Activated CD4-positive, alpha-beta T cell treated with anti-CD3 and anti-CD28 coated beads for 48 hours (primary cell): ENCODE measurements at regions not wholly inside any gene's neighbourhood (a gene's known extent, or its start where the extent isn't known, plus 50 kb on each side); places are given as distances from the start of the nearest gene placed in this dataset.
"Not testable (repeated sequence)": the region's sequence is repeated elsewhere in the genome, so short reads cannot be mapped to it uniquely, and the experiment has no call there.

ENCODE experiments used
- DNase-seq: peaks from one replicate; pipeline ENCODE4 v3.0.0-alpha.2; 2020

- no peak for DNase-seq
Measured at GRCh38 chr13:95391785-95392184, 90.5 kb upstream of the ABCC4 start.

- no peak for DNase-seq
Measured at GRCh38 chr13:95392597-95392996, 91.3 kb upstream of the ABCC4 start.

GRCh38 chr13:95403349-95404140, 102.3 kb upstream of the ABCC4 start:
- peak; percentile 5 for DNase-seq

GRCh38 chr13:95404141-95404882, 103.1 kb upstream of the ABCC4 start:
- DNase-seq = peak; percentile 84

- DNase-seq = no peak
Measured at GRCh38 chr13:95406176-95406575, 104.9 kb upstream of the ABCC4 start.

- DNase-seq = no peak
Measured at GRCh38 chr13:95411428-95412040, 110.3 kb upstream of the ABCC4 start.

- DNase-seq = no peak
Measured at GRCh38 chr13:95418946-95419345, 117.7 kb upstream of the ABCC4 start.

- no peak for DNase-seq
Measured at GRCh38 chr13:95420501-95420900, 119.2 kb upstream of the ABCC4 start.

- no peak for DNase-seq
Measured at GRCh38 chr13:95426631-95427030, 125.4 kb upstream of the ABCC4 start.

- DNase-seq = not testable (repeated sequence)
Measured at GRCh38 chr13:95430525-95430924, 122.0 kb upstream of the CLDN10 start.

- DNase-seq = no peak
Measured at GRCh38 chr13:95432141-95432540, 120.4 kb upstream of the CLDN10 start.

GRCh38 chr13:95433537-95433936, 119.0 kb upstream of the CLDN10 start:
- no peak for DNase-seq

GRCh38 chr13:95434111-95434510, 118.4 kb upstream of the CLDN10 start:
- no peak for DNase-seq

GRCh38 chr13:95437561-95437960, 115.0 kb upstream of the CLDN10 start:
- DNase-seq = no peak

GRCh38 chr13:95438297-95438696, 114.2 kb upstream of the CLDN10 start:
- DNase-seq = no peak

- no peak for DNase-seq
Measured at GRCh38 chr13:95440441-95441088, 112.0 kb upstream of the CLDN10 start.

- no peak for DNase-seq
Measured at GRCh38 chr13:95441326-95441725, 111.2 kb upstream of the CLDN10 start.

GRCh38 chr13:95444006-95444730, 108.4 kb upstream of the CLDN10 start:
- DNase-seq = no peak

GRCh38 chr13:95445131-95445530, 107.4 kb upstream of the CLDN10 start:
- DNase-seq = no peak

GRCh38 chr13:95447814-95448213, 104.7 kb upstream of the CLDN10 start:
- no peak for DNase-seq

- DNase-seq = no peak
Measured at GRCh38 chr13:95451656-95452055, 100.9 kb upstream of the CLDN10 start.

GRCh38 chr13:95452375-95452774, 100.1 kb upstream of the CLDN10 start:
- no peak for DNase-seq

- DNase-seq = no peak
Measured at GRCh38 chr13:95455782-95456181, 96.7 kb upstream of the CLDN10 start.
